MM.1S (cell line): ENCODE measurements at regions not wholly inside any gene's neighbourhood (a gene's known extent, or its start where the extent isn't known, plus 50 kb on each side); places are given as distances from the start of the nearest gene placed in this dataset.

ENCODE experiments used
- DNase-seq: peaks from one replicate; pipeline ENCODE4 v3.0.0-alpha.2; 2015
- H2AFZ ChIP-seq: fragments of 300-600 bp; sonication (generic); 2 replicates; pipeline ENCODE4 v1.6.0; 2016; ENCODE audit warnings: antibody characterized with exemption, low read length
- H3F3A ChIP-seq: fragments of 300-600 bp; sonication (generic); 2 replicates; pipeline ENCODE4 v1.6.1; 2016; ENCODE audit warnings: mild to moderate bottlenecking, antibody characterized with exemption, low read length, moderate library complexity, mixed read lengths; ENCODE audit not compliant: insufficient read depth
- H3K27ac ChIP-seq: fragments of 300-600 bp; sonication (generic); 2 replicates; pipeline ENCODE4 v1.5.1; 2016; ENCODE audit warnings: mild to moderate bottlenecking, low read length
- H3K27me3 ChIP-seq: fragments of 300-600 bp; sonication (generic); replicated peaks from 2 replicates; pipeline ENCODE4 v1.6.0; 2016; ENCODE audit warnings: low read length; ENCODE audit not compliant: insufficient read depth
- H3K36me3 ChIP-seq: fragments of 300-600 bp; sonication (generic); replicated peaks from 2 replicates; pipeline ENCODE4 v1.6.1; 2016; ENCODE audit warnings: mild to moderate bottlenecking, low read length, mixed read lengths; ENCODE audit not compliant: insufficient read depth
- H3K4me1 ChIP-seq: fragments of 300-600 bp; sonication (generic); 2 replicates; pipeline ENCODE4 v1.6.1; 2016; ENCODE audit warnings: low read length, mixed read lengths
- H3K4me2 ChIP-seq: fragments of 300-600 bp; sonication (generic); 2 replicates; pipeline ENCODE4 v1.6.0; 2016; ENCODE audit warnings: low read depth, low read length
- H3K4me3 ChIP-seq: fragments of 300-600 bp; sonication (generic); 2 replicates; pipeline ENCODE4 v1.5.1; 2016; ENCODE audit warnings: low read length, mixed read lengths
- H3K79me2 ChIP-seq: fragments of 300-600 bp; sonication (generic); 2 replicates; pipeline ENCODE4 v1.6.1; 2016; ENCODE audit warnings: mixed run types, low read length, mixed read lengths
- H3K9ac ChIP-seq: fragments of 300-600 bp; sonication (generic); 2 replicates; pipeline ENCODE4 v1.6.1; 2016; ENCODE audit warnings: low read length, mixed read lengths
- H3K9me2 ChIP-seq: fragments of 300-600 bp; sonication (generic); replicated peaks from 2 replicates; pipeline ENCODE4 v1.6.1; 2016; ENCODE audit warnings: mild to moderate bottlenecking, low read length, mixed read lengths; ENCODE audit not compliant: insufficient read depth
- H3K9me3 ChIP-seq: fragments of 300-600 bp; sonication (generic); replicated peaks from 2 replicates; pipeline ENCODE4 v1.6.1; 2016; ENCODE audit warnings: mild to moderate bottlenecking, low read length, mixed read lengths; ENCODE audit not compliant: insufficient read depth
- H4K20me1 ChIP-seq: fragments of 300-600 bp; sonication (generic); 2 replicates; pipeline ENCODE4 v1.6.1; 2016; ENCODE audit warnings: mild to moderate bottlenecking, low read length, moderate library complexity, mixed read lengths; ENCODE audit not compliant: insufficient read depth
- CTCF ChIP-seq: fragments of 300-600 bp; sonication (generic); IDR thresholded peaks from 2 replicates; pipeline ENCODE4 v1.5.1; 2016; ENCODE audit warnings: antibody characterized with exemption, low read length, mixed read lengths
- EZH2 ChIP-seq: fragments of 300-600 bp; sonication (generic); optimal IDR thresholded peaks from 2 replicates; pipeline ENCODE3; 2017; ENCODE audit warnings: low read depth, mild to moderate bottlenecking, antibody characterized with exemption, low read length, mixed read lengths
- EZH2phosphoT487 ChIP-seq: fragments of 300-600 bp; sonication (generic); IDR thresholded peaks from 2 replicates; pipeline ENCODE4 v1.6.1; 2018; ENCODE audit warnings: antibody characterized with exemption, low read length

GRCh38 chr16:26189536-26189935 is 497.8 kb downstream of the HS3ST4 start:
- no peaks in the 10 kb centered on the region for H3K4me1 ChIP-seq
- H4K20me1 ChIP-seq = no peaks in the 10 kb centered on the region
- H3K27me3 ChIP-seq = no peaks in the 10 kb centered on the region
- no peak overlapping the region for H3K9ac ChIP-seq
- H3K4me3 ChIP-seq = no peak overlapping the region
- H3K9me2 ChIP-seq = no peaks in the 10 kb centered on the region
- H3K9me3 ChIP-seq = no peaks in the 10 kb centered on the region
- H2AFZ ChIP-seq = no peak overlapping the region
- TF ChIP-seq EZH2phosphoT487 = no peak
- TF ChIP-seq EZH2 = no peak
- no peak for TF ChIP-seq CTCF
- H3K27ac ChIP-seq = no peak overlapping the region
- H3K36me3 ChIP-seq = no peaks in the 10 kb centered on the region
- no peak for DNase-seq
- H3K4me2 ChIP-seq = no peak overlapping the region
- H3F3A ChIP-seq = no peaks in the 10 kb centered on the region
- no peaks in the 10 kb centered on the region for H3K79me2 ChIP-seq

- no peak for DNase-seq
- H3K9me3 ChIP-seq = no peaks in the 10 kb centered on the region
- no peaks in the 10 kb centered on the region for H3K4me1 ChIP-seq
- TF ChIP-seq EZH2phosphoT487 (no peak), CTCF (no peak), EZH2 (no peak)
- H3K4me3 ChIP-seq = no peak overlapping the region
- no peaks in the 10 kb centered on the region for H4K20me1 ChIP-seq
- H3K9ac ChIP-seq = no peak overlapping the region
- H2AFZ ChIP-seq = no peak overlapping the region
- no peaks in the 10 kb centered on the region for H3K9me2 ChIP-seq
- H3F3A ChIP-seq = no peaks in the 10 kb centered on the region
- H3K79me2 ChIP-seq = no peaks in the 10 kb centered on the region
- H3K27ac ChIP-seq = no peak overlapping the region
- no peaks in the 10 kb centered on the region for H3K27me3 ChIP-seq
- no peak overlapping the region for H3K4me2 ChIP-seq
- no peaks in the 10 kb centered on the region for H3K36me3 ChIP-seq
Observed at GRCh38 chr16:26194526-26194925, 502.8 kb downstream of the HS3ST4 start.

- Histone ChIP-seq H2AFZ (no peak overlapping the region), H3K9me2 (no peaks in the 10 kb centered on the region), H3K9ac (no peak overlapping the region), H3K27ac (no peak overlapping the region), H3K4me1 (no peaks in the 10 kb centered on the region), H3K4me2 (no peak overlapping the region), H4K20me1 (no peaks in the 10 kb centered on the region), H3F3A (no peaks in the 10 kb centered on the region), H3K4me3 (no peak overlapping the region), H3K27me3 (no peaks in the 10 kb centered on the region), H3K79me2 (no peaks in the 10 kb centered on the region), H3K9me3 (no peaks in the 10 kb centered on the region), H3K36me3 (no peaks in the 10 kb centered on the region)
- TF ChIP-seq CTCF (no peak), EZH2 (no peak), EZH2phosphoT487 (no peak)
- DNase-seq = no peak
Observed at GRCh38 chr16:26195225-26195624, 503.5 kb downstream of the HS3ST4 start.
